AG04449 (cell line): ENCODE measurements at regions not wholly inside any gene's neighbourhood (a gene's known extent, or its start where the extent isn't known, plus 50 kb on each side); places are given as distances from the start of the nearest gene placed in this dataset.

Experiments
- CTCF ChIA-PET: fragments of 350-600 bp; formaldehyde crosslinking; extraction: SDS; loops from one replicate; lab custom pipeline; 2021; ENCODE audit warnings: antibody characterized with exemption; lab: Yijun Ruan, JAX
- POLR2A ChIA-PET: fragments of 400-600, 350-600 bp; formaldehyde crosslinking; extraction: SDS; loops from one replicate; lab custom pipeline; 2020; ENCODE audit warnings: antibody characterized with exemption, inconsistent platforms; lab: Yijun Ruan, JAX
- DNase-seq: peaks from one replicate; pipeline ENCODE4 v3.0.0-alpha.2; 2010; ENCODE audit warnings: low read depth, low spot score
- H3K4me3 ChIP-seq: 2 replicates; pipeline ENCODE4 v1.5.1; 2011; ENCODE audit warnings: low read depth, mild to moderate bottlenecking, control low read depth, low read length
- TF ChIP-seq, protein P1 (sequence below): IDR thresholded peaks from one replicate; pipeline ENCODE4 v1.5.1; 2011; ENCODE audit warnings: mild to moderate bottlenecking, moderate library complexity, low read length, control low read depth, inconsistent platforms; ENCODE audit not compliant: insufficient read depth; ENCODE audit errors: missing control alignments

DNA sequence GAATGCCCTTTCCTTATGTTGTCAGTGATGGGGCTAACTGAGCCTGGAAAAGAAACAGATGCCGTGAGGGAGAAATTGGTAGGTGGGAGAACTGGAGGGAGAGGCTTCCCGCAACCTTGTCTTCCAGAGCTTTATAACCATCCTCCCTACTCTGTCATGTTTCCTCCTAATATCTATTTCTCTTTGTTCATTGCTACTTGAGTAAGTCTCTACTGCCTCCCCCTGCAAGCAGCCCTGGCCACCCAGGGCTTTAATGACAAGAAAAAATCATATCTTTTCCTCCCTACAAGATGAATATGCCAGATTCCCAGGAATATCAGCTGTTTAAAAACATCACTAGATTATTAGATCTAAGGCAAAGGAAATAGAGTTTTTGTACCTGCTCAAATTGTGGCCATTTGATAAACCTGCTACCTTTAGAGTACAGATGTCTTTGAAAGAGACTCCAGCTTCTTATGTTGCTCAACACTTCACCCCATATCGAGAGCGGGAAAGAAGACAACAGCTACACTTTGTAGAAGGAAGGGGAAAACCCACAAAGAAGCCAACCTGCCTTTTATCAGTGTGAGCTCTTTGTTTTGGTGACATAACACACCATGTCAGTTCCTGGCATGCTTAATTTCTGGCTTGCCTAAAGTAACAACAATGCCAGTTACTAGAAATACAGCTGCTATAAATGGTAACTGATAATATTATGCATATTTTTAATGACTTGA is 186.6 kb upstream of the LEF1 start:
- ChIA-PET CTCF (no interaction called here), POLR2A (no interaction called here)
- no peak overlapping the region for H3K4me3 ChIP-seq
- TF ChIP-seq, protein P1, sequence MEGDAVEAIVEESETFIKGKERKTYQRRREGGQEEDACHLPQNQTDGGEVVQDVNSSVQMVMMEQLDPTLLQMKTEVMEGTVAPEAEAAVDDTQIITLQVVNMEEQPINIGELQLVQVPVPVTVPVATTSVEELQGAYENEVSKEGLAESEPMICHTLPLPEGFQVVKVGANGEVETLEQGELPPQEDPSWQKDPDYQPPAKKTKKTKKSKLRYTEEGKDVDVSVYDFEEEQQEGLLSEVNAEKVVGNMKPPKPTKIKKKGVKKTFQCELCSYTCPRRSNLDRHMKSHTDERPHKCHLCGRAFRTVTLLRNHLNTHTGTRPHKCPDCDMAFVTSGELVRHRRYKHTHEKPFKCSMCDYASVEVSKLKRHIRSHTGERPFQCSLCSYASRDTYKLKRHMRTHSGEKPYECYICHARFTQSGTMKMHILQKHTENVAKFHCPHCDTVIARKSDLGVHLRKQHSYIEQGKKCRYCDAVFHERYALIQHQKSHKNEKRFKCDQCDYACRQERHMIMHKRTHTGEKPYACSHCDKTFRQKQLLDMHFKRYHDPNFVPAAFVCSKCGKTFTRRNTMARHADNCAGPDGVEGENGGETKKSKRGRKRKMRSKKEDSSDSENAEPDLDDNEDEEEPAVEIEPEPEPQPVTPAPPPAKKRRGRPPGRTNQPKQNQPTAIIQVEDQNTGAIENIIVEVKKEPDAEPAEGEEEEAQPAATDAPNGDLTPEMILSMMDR = no peak
- no peak for DNase-seq

DNA sequence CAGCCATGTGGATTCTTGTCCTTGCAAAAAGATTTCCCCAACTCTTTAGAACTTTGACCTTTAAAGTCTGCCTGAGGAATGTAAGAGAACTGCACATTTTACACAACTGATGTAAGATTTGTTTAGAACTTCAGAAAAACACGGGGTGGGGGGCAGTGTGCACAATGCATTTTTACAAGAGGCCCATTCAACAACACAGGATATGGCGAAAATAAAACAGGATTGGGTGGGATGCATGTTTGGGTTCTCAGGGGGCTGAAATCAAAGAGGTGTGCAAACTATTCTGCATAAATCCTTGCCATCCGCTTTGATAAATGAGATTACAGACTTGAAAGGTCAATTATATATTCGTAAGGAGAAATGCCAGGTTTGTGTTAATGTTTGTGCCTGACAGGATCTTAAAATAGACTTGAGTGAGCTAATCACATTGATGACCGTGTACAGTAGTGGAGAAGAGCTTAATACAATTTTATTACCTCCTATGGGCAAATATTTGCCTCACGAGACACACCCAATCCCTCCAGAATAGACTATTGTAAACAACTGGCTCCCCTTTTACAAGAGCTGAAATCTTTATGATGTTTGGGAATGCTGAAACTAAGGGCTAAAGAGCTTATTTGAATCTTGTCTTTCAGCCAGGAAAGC is 184.1 kb upstream of the LEF1 start:
- DNase-seq = no peak
- CTCF ChIA-PET = no interaction called here
- POLR2A ChIA-PET = no interaction called here
- TF ChIP-seq, protein P1 = no peak
- H3K4me3 ChIP-seq = no peak overlapping the region

DNA sequence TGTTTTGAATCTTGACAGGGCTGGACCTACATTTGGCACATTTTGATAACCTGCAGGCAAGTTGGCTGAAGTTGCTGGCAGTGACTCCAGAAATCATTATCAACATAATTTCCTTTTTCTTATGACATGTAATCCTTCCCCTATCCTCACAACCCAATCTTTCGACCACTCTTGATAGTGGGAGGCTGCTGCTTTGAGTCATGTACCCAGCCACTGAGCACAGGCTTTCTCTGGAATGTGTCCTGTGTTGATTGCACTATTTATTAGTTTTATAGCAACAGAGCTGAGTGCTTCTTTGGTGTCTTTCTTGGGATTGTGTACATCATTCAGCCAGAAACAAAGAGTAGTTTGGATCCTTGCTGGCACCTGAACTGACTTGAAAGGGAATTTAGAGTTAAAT is 183.1 kb upstream of the LEF1 start:
- H3K4me3 ChIP-seq = no peak overlapping the region
- TF ChIP-seq, protein P1 = no peak
- DNase-seq = no peak
- ChIA-PET POLR2A (interaction anchor here (1.6 kb wide), 1 partner anchor 9 kb away, joined by 3 read pairs; no protein-coding TSS in a partner anchor), CTCF (no interaction called here)

DNA sequence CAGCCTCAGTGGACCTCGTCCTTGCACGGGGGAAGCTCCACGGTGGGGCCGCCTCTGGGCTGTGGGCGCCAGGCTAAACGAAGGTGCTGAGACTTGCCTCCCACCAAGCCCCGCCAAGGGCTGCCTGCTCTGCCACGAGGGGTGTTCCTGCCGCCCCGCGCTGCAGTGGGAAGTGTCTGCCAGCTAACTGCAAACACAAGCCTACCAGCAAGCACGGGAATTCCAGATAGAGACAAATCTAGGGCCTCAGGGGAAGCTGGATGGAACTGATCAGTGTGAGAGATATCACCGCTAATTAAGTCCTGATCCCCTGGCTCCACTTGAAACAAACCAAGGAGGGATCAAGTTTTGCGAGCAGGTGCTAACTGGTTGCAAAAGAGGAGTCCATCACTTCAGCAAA is 181.6 kb upstream of the LEF1 start:
- TF ChIP-seq, protein P1 = no peak
- H3K4me3 ChIP-seq = no peak overlapping the region
- ChIA-PET CTCF (no interaction called here), POLR2A (interaction anchor here (1.6 kb wide), 1 partner anchor 10 kb away, joined by 3 read pairs; no protein-coding TSS in a partner anchor)
- no peak for DNase-seq

DNA sequence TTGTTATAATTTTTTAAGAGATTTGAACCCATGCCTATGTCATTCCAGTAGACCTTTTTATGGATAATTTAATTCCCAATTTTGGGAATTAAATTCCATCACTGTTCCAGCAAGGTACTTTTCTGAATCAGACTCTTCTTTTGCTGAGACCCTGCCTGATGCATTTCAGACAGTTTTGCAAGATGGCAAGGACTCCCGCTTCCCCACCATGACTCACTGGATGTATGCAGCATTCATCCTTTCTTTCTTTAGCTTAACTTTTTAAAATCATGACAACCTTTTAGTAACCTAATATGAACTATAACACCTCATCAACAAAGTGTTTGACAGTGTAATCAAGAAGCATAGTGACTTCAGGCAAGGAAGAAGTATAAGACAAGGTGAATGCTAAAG is 178.1 kb upstream of the LEF1 start:
- POLR2A ChIA-PET = interaction anchor here (1.2 kb wide), 1 partner anchor 14 kb away, joined by 5 read pairs; no protein-coding TSS in a partner anchor

More for the DNA sequence above, 178.1 kb upstream of the LEF1 start:
- no peak for DNase-seq
- no peak overlapping the region for H3K4me3 ChIP-seq
- CTCF ChIA-PET = interaction anchor here (1.1 kb wide), 1 partner anchor 15 kb away, joined by 3 read pairs; no protein-coding TSS in a partner anchor
- TF ChIP-seq, protein P1 = no peak
